Peyer's patch (tissue), 4 donors: ENCODE measurements at regions not wholly inside any gene's neighbourhood (a gene's known extent, or its start where the extent isn't known, plus 50 kb on each side); places are given as distances from the start of the nearest gene placed in this dataset.
"Not testable (repeated sequence)": the region's sequence is repeated elsewhere in the genome, so short reads cannot be mapped to it uniquely, and the experiment has no call there.

ENCODE experiments used
- DNase-seq, 3 donors: peaks; one replicate each; pipeline ENCODE4 v3.0.0-alpha.2; 2017 to 2019
- H3K27ac ChIP-seq, 4 donors: fragments of 200-600 bp; sonication (generic); one replicate each; pipeline ENCODE4 v1.5.1; 2016 to 2019
- H3K27me3 ChIP-seq, 2 donors: fragments of 200-600 bp; sonication (generic); one replicate each; pipeline ENCODE4 v1.5.1; 2019
- H3K36me3 ChIP-seq, 3 donors: fragments of 200-600 bp; sonication (generic); one replicate each; pipeline ENCODE4 v1.5.1; 2016 to 2019
- H3K4me1 ChIP-seq, 4 donors: fragments of 200-600 bp; sonication (generic); one replicate each; pipeline ENCODE4 v1.5.1; 2016 to 2019
- H3K4me3 ChIP-seq, 4 donors: fragments of 200-600 bp; sonication (generic); 1 replicate in 3 of 4; 2 replicates in 1 of 4; pipeline ENCODE4 v1.5.1; 2016 to 2019; ENCODE audit warnings: mild to moderate bottlenecking in 1 of 4
- H3K9me3 ChIP-seq, 4 donors: fragments of 200-600 bp; sonication (generic); one replicate each; pipeline ENCODE4 v1.5.1; 2016 to 2019; ENCODE audit warnings: mild to moderate bottlenecking in 1 of 4
- POLR2A ChIP-seq, 2 donors: fragments of 450-650 bp; IDR thresholded peaks; one replicate each; pipeline ENCODE4 v1.5.1; 2017; ENCODE audit warnings: antibody characterized with exemption in 2 of 2, mild to moderate bottlenecking in 2 of 2, moderate library complexity in 2 of 2
- TF ChIP-seq, protein P1 (sequence below), 6 experiments: fragments of 450-650 bp in 4 of 6; fragments of 200-600 bp in 2 of 6; sonication (generic) in 1 of 6; IDR thresholded peaks; one replicate each; pipeline ENCODE4 v1.5.1; 2017 to 2019; ENCODE audit warnings: antibody characterized with exemption in 6 of 6, mild to moderate bottlenecking in 3 of 6, moderate library complexity in 1 of 6

DNA sequence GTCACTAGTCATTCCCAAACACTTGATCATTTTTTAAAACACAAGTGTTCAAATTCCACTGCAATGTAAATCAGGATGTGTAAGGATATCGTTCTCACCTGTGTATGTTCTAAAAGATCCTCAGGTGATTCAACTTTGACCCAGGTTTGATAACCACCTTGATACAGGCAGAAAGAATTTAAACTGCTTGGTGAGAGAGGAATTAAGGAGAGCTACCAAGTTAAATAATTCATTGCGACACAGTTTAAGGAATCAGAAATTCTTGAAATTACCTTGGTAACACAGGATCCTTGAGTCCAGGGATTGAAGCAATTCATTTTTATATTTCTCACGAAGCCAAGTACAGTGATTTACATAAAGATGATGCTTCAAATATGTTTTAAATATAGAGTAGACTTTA lies 80.7 kb upstream of the EHBP1 start:
- Histone ChIP-seq H3K9me3 (no peaks in the 10 kb centered on the region), H3K27ac (no peak overlapping the region), H3K4me1 (no peaks in the 10 kb centered on the region), H3K4me3 (no peak overlapping the region), H3K27me3 (no peaks in the 10 kb centered on the region), H3K36me3 (no peaks in the 10 kb centered on the region)
- no peak for TF ChIP-seq POLR2A (IDR thresholded peaks at IDR 0.05)
- TF ChIP-seq, protein P1, sequence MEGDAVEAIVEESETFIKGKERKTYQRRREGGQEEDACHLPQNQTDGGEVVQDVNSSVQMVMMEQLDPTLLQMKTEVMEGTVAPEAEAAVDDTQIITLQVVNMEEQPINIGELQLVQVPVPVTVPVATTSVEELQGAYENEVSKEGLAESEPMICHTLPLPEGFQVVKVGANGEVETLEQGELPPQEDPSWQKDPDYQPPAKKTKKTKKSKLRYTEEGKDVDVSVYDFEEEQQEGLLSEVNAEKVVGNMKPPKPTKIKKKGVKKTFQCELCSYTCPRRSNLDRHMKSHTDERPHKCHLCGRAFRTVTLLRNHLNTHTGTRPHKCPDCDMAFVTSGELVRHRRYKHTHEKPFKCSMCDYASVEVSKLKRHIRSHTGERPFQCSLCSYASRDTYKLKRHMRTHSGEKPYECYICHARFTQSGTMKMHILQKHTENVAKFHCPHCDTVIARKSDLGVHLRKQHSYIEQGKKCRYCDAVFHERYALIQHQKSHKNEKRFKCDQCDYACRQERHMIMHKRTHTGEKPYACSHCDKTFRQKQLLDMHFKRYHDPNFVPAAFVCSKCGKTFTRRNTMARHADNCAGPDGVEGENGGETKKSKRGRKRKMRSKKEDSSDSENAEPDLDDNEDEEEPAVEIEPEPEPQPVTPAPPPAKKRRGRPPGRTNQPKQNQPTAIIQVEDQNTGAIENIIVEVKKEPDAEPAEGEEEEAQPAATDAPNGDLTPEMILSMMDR (IDR thresholded peaks at IDR 0.05): no peak
- DNase-seq: no peak

DNA sequence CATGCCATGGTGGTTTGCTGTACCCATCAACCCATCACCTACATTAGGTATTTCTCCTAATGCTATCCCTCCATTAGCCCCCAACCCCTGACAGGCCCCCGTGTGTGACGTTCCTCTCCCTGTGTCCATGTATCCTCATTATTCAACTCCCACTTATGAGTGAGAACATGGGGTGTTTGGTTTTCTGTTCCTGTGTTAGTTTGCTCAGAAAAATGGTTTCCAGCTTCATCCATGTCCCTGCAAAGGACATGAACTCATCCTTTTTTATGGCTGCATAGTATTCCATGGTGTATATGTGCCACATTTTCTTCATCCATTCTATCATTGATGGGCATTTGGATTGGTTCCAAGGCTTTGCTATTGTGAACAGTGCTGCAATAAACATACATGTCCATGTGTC lies 89.0 kb upstream of the EHBP1 start:
- not testable (repeated sequence) for H3K4me3 ChIP-seq, H3K4me1 ChIP-seq, H3K27ac ChIP-seq, H3K36me3 ChIP-seq, DNase-seq, H3K9me3 ChIP-seq, H3K27me3 ChIP-seq

DNA sequence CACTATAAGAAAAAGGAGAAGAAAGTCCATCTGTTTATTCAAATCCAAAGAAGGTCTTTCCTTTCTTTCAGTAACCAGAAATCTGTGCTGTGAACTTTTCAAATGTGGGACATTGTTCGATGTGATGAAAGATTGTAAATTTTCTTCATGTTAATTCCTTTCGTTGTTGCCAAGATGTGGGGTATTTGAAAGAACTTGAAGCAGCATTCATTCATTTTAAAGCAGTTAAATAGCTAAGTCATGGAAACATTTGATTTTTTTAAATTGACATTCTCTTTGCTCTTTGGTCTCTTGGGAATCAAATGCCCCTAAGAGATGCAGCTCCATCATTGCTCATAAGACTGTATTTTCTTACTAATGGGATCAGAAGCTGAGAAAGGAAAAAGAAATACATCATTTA lies 93.7 kb upstream of the EHBP1 start:
- Histone ChIP-seq H3K36me3 (no peaks in the 10 kb centered on the region), H3K27me3 (no peaks in the 10 kb centered on the region), H3K4me3 (no peak overlapping the region), H3K27ac (no peak overlapping the region), H3K4me1 (no peaks in the 10 kb centered on the region), H3K9me3 (no peaks in the 10 kb centered on the region)
- no peak for DNase-seq
- TF ChIP-seq, protein P1 (IDR thresholded peaks at IDR 0.05): no peak
- TF ChIP-seq POLR2A (IDR thresholded peaks at IDR 0.05): no peak

DNA sequence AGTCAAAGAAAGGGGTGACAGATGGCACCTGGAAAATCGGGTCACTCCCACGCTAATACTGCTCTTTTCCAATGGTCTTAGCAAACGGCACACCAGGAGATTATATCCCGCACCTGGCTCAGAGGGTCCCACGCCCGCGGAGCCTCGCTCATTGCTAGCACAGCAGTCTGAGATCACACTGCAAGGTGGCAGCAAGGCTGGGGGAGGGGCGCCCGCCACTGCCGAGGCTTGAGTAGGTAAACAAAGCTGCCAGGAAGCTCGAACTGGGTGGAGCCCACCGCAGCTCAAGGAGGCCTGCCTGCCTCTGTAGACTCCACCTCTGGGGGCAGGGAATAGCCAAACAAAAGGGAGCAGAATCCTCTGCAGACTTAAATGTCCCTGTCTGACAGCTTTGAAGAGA lies 99.5 kb upstream of the TMEM17 start:
- not testable (repeated sequence) for H3K27me3 ChIP-seq, H3K9me3 ChIP-seq, DNase-seq

DNA sequence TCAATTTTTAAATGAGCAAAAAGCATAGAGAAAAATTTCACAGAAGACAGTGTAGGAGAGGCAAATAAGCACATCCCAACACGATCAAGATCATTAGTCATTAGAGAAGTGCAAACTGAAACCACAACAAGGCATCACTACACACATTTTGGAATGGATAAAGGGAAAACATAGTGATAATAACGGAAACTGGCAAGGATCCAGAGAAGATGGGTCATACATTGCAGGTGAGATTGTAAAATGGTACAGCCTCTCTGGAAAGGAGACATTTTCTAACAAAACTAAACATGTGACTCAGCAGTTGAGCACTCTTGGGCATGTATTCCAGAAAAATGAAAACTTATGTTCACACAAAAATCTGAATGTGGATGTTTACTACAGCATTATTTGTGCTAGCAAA lies 98.3 kb upstream of the TMEM17 start:
- no peaks in the 10 kb centered on the region for H3K9me3 ChIP-seq
- TF ChIP-seq POLR2A (IDR thresholded peaks at IDR 0.05): no peak
- TF ChIP-seq, protein P1 (IDR thresholded peaks at IDR 0.05): no peak
- H3K36me3 ChIP-seq: no peaks in the 10 kb centered on the region
- no peak overlapping the region for H3K27ac ChIP-seq
- no peaks in the 10 kb centered on the region for H3K4me1 ChIP-seq
- H3K4me3 ChIP-seq: no peak overlapping the region
- H3K27me3 ChIP-seq: no peaks in the 10 kb centered on the region
- no peak for DNase-seq

More for the DNA sequence above, 99.5 kb upstream of the TMEM17 start:
- H3K27ac ChIP-seq, H3K4me3 ChIP-seq, H3K4me1 ChIP-seq, H3K36me3 ChIP-seq: not testable (repeated sequence)

DNA sequence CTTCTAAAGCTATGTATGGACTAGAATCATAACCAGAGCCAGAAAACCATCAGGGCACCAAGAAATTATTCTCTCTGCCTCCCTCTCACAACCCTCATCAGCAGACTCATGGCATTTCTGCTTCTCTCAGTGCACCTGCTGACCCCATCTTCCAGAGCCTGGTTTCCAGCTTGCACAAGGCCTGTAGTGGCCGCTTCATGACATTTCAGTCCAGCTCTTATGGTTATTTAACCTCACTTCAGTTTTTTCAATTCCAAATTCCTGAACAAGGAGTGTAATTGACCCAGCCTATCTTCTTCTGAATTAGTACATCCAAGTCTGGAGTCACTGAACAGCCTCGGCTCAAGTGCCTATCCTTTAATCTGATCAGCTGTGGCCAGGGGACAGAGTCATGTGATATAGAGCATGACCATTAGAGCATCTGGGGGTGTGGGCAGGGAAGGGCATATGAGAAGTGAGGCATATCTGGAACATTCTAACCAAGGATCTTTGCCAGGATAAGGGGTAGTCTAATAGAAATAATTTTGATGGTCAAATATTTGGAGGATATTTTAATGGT lies 97.2 kb upstream of the TMEM17 start:
- TF ChIP-seq, protein P1 (IDR thresholded peaks at IDR 0.05): no peak
- TF ChIP-seq POLR2A (IDR thresholded peaks at IDR 0.05): no peak

DNA sequence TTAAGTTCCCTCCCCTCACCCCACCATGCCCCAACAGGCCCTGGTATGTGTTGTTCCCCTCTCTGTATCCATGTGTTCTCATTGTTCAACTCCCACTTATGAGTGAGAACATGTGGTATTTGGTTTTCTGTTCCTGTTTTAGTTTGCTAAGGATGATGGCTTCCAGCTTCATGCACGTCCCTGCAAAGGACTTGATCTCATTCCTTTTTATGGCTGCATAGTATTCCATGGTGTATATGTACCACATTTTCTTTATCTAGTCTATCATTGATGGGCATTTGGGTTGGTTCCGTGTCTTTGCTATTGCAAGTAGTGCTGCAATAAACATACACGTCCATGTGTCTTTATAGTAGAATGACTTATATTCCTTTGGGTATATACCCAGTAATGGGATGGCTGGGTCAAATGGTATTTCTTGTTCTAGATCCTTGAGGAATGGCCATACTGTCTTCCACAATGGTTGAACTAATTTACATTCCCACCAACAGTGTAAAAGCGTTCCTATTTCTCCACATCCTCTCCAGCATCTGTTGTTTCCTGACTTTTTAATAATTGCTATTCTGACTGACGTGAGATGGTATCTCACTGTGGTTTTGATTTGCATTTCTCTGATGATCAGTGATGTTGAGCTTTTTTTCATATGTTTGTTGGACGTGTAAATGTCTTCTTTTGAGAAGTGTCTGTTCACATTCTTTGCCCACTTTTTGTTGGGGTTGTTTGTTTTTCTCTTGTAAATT lies 93.8 kb upstream of the TMEM17 start:
- H3K27ac ChIP-seq, H3K9me3 ChIP-seq, H3K4me1 ChIP-seq, H3K4me3 ChIP-seq, H3K36me3 ChIP-seq, H3K27me3 ChIP-seq, DNase-seq: not testable (repeated sequence)

More for the DNA sequence above, 97.2 kb upstream of the TMEM17 start:
- Histone ChIP-seq H3K27me3 (no peaks in the 10 kb centered on the region), H3K4me3 (no peak overlapping the region), H3K27ac (no peak overlapping the region), H3K36me3 (no peaks in the 10 kb centered on the region), H3K4me1 (no peaks in the 10 kb centered on the region), H3K9me3 (no peaks in the 10 kb centered on the region)
- no peak for DNase-seq
